GM11168 (cell line): ENCODE measurements at regions not wholly inside any gene's neighbourhood (a gene's known extent, or its start where the extent isn't known, plus 50 kb on each side); places are given as distances from the start of the nearest gene placed in this dataset.

Experiments
- in situ Hi-C: fragments of 300-500 bp; cut with MboI; formaldehyde crosslinking; loops from one replicate; pipeline ENCODE4 v1.12.0; 2022; ENCODE audit warnings: low sequenced_read_pairs; ENCODE audit not compliant: unreplicated experiment

DNA sequence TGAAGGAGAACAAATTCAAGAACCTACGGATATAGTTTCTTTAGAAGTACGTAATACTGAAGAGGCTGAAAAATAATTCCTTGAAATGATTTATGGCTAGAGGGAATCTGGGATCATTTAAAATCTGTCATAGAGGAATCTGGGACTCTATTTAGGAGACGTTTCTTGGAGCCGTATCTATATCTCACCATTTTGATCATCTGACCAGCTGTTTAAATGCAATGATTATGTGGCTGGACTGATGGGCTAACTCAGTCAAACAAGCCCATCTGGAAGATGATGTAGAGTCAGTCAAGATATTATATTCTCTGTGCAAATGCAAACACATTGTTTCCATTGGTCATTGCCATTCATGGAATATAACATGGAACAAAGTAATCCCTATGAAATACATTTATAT lies 467.7 kb upstream of the ZFHX3 start:
- in situ Hi-C loops, result no loop called here

DNA sequence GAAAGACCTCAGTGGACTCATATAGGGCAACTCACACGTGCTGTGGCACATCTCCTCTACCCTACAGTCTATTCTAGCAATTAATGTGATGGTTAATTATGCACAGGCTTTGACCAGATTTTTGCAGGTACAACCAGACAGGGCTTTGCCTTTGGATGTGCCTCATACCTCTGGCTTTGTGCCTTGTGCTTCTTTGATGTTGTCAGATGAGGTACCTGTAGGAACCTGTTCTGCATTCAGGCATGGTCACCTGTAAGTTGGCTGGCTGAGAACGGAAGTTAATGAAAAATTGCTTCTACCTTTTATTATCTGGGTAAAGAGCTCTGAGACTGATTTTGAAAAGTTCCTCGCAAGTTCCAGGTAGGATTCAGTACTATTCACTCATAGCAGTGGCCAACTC lies 462.9 kb upstream of the ZFHX3 start:
- in situ Hi-C loops, result no loop called here

DNA sequence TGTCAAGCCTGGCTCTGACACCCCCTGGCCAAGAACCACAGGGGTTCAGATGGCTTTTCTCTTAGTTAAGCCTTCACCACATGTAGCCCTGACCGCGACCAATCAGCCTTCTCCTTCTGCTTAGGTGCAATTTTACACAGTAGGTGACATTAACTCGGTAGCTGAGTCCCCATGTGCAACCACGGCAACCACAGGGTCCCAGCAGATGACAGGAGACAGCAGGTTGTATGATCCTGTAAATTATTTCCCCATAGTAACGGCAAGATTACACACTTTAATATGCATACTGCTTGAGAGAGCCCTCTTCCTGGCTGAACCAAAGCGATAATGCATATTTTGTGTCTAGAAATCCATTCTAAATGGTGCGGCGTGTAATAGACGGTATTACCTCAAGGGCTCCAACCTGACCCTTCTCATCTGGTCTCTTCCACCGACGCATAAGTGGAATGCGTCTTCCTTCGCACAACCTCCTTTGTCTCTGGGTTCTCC lies 458.7 kb upstream of the ZFHX3 start:
- in situ Hi-C loops, result no loop called here

DNA sequence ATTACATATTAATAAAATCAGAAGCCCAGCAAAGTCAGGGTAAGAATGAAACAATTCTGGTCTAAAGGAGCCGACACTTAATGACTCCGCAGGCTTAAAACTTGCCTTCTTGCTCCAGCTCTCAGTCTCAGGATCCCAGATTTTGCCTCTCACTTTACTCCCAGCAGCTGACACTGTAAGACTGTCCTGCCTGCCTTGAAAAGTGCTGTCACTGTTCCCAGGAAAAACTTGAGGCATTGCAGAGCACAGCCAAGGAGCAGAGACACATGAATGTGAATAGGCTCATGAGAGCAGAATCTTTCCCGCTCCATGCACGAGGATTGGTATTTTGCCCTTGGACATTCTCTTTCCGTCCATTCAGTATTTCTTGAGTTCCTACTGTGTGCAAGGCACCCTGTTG lies 457.6 kb upstream of the ZFHX3 start:
- in situ Hi-C loops, result no loop called here

DNA sequence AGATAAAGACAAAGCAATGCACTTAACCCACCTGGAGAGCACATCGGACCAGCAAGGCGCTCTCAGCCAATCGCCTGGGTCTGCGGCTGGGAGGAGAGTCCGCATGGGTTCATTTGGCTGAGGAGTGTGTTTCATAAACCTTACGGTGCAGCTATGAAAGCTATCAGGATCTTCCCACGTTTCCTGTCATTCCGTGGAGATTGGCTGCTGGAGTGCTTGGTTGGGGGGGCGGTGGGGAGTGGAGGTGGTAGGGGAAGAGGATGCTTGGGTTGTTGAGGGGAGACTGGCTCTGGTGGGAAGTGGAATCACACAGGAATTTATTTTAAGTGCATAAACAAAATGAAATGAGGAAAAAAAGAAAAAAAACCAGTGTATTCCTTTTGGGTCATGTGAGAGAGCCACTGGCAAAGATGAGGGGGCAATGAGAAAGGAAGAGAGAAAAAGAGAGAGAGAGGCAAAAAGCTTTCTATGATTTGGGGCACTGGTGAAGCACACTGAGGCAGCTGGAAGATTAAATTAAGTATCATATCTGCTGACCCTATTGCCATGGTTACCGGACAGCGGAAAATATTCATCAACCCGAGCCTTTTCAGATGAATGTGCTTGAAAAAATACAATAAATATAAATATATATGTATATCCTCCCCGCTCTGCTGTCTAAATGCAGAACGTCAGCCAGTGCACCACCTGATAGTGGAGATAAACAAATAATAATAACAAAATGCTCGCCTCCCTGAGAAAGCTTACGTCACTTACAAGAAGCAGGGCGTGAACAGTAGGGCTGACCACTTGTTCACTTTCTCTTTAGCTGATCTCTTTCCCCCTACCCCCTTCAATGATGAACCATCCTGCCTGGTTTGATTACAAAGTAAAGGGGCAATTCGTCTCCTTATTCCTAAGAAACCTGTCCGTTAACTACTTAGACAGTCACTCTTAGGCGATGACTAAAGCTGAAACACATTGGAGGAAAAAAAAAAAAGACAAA lies 457.0 kb upstream of the ZFHX3 start:
- in situ Hi-C loops, result no loop called here

DNA sequence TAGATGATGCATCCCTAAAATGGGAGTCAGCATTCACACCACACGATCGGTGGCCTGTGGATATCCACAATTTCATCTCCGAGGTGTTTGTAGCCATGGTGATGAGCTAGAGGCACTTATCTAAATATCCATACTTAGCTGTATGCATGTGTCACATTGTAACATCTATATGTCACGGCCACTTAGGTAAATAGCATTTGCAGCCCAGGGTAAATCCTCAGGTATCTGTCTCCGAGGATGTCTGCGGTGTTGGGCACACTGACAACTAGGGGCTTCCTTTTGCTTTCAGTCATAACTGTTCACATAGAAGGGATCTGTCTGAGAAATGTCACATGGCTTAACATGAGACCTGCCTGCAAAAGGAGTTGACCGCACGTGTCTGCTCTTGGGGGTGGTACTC lies 455.2 kb upstream of the ZFHX3 start:
- in situ Hi-C loops, result no loop called here

DNA sequence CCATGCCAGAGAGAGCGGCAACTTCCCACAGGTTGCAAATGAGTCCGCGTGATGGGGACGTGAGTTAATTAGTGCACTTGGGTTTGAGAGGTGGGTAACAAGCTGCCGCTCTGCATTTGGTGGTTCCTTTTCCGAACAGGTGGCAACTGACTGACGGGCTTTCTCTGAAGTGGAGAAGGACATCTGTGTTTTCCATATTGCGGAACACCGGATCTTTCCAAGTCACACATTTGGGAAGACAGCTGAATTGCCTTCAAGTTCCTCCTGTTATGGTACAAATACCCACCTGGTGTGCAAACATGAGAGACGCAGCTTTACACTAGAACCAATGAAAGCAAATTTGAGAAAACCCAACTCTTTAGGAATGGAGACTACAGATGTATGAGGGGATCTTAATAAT lies 451.3 kb upstream of the ZFHX3 start:
- in situ Hi-C loops, result no loop called here

DNA sequence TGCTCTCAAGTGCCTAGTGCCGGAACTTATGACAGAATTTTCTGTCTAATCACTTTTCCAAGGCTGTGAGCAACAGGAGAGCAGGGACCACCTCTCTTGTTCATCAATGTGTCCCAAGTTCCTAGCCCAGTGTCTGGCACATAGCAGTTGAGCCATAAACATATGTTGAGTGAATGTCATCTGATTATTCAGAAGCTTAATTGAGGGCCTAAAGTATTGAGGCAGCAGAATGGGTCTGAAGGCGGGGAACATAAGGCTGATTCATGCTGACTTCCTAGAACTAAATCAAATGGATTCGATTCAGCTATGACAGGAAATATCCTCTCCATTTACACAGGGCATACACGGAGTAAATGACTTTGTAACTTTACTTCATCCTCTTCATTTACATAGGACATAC lies 438.0 kb upstream of the ZFHX3 start:
- in situ Hi-C loops, result no loop called here

DNA sequence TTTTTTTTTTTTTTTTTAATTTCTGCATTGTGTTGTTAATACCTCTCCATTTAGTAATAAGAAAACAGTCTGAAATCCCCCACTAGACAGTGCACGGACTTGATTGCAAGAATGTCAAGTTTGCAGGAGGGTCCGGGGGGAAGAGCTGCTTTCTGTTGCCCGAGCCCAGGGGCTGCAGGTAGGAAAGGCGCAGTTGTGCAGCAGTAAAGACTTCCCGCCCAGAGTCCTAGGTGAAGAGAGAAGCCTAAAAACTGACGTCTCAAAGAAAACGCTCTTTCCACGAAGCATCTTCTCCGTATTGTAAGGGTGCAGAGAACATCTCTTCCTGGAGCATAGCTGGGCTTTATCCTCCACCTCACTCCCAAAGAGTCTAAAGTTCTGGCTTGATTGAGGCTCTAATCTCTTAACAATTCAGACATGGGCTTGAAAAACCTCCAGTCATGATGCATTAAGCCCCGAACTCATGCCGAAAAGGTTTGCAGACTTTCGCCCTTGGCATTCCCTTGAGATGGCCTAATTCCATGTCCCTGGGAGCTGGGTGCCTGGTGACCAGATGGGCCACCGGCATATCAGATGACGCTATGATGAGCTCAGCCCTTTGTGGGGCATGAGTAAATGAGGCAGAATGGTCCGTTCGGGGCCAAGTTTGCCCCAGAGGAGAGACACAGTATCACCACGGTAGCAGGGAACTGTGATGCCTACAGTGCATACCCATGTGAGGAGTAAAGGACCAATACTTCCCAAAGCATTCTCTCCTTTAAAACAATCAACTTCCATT lies 436.2 kb upstream of the ZFHX3 start:
- in situ Hi-C loops, result no loop called here

DNA sequence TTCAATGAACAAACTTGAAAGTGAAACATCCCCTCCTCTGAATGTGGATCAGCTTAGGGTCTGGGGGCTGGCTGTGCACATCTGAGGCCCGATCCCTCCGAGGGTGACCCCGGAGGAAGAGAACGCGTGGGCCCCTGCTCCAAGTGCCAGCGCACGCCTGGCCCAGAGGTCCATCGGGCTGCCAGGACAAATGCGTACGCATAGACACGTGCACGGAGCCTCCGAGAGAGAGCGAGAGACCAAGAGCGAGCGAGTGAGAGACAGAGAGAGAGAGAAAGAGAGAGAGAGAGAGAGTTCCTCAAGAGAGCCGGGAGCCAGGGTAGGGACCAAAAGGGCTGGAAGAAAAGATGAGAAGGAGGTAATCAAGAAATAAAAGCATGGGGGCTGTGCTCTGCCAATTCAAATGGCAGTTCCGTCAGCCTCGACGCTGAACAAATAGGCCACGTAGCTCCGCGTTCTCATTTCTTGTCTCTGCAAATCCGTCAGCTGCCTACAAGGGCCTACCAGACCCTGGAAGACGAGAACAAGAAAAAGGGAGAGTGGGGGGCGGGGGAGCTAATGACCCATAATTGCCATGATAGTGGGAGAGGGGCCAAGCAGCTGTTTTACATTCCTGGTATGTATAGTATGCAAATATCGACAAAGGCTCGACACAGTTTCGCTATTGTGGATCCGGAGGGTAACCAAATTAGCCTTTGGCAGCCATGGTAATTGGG lies 435.3 kb upstream of the ZFHX3 start:
- in situ Hi-C loops, result no loop called here

DNA sequence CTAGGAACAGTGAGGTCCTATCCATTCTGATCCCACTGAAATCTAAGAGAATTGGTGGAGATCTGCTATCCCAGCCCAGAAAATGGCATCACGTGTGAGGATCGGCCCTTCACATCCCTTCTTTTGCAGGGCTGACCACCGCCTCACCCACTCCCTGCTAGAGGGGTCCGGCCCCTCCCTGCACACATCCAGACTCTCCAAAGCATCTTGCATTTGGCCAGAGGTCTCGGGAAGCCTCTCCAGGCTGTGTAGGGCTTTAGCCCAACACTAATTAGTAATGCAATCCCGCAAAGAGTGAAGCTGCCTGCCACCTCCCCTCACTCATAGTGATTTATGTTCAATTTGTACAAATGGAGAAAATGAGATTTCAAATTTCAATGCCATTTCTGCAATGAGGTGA lies 434.4 kb upstream of the ZFHX3 start:
- in situ Hi-C loops, result no loop called here

DNA sequence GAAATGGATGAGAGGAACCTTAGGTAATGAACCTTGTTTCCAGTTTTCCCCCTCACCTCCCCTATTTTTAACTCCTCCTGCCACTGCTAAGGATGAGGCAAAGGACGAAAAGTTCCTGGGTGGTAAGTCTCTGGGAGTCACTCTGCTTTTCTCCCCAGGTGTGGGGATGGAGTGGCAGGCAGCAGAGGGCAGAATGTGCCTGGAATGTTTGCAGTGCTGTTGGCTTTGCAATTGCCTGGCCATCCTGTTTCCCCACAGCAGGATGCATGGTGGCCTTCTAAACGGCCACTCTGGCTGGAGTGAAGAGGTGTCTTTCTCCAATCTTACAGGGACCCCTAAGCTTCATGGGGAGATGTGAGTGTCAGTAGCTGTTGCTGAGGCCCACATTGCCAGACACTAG lies 432.5 kb upstream of the ZFHX3 start:
- in situ Hi-C loops, result no loop called here

DNA sequence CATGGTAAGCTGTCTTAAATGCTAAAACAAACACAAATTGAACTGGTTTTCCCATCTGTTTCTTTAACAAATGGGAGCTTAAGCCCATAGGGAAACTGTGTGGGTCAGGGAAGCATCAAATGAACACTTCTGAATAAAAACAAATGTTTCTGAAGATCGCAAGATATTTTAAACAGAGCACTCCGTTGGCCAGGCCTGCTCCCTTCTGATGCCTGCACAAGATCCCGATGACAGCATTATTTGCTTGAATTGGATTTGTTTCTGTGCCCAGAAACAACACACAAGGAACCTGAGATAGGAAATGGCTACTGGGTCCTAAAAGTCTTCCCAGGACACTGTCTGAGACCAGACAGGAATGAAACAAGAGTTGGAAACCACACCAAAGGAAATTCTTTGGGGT lies 425.8 kb upstream of the ZFHX3 start:
- in situ Hi-C loops, result no loop called here

DNA sequence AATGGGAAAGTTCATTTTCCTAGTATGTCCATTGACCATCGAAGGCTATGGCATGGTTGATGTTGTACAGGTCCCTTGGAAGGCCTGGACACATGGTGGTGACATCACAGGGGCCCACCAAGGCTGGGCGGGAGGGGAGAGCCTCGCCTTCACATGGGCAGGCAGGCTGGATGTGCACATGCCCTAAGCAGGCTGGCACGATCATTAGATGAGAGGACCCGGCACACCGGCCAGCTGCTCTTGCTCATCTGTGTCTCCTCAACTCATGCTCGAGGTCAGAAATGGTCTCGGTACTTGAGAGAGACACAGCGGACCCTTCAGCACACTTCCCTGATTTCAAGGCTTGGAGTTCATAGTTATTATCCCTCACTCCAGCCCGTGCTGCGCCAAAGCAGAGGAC lies 416.9 kb upstream of the ZFHX3 start:
- in situ Hi-C loops, result no loop called here

DNA sequence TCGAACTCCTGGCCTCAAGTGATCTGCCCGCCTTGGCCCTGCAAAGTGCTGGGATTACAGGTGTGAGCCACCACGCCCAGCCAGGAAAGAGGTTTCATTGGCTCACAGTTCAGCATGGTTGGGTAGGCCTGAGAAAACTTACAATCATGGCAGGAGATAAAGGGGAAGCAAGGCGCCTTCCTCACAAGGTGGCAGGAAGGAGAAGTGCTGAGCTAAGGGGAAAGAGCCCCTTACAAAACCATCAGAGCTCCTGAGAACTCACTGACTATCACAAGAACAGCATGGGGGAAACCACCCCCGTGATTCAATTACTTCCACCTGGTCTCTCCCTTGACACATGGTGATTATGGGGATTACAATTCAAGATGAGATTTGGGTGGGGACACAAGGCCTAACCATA lies 411.7 kb upstream of the ZFHX3 start:
- in situ Hi-C loops, result no loop called here

DNA sequence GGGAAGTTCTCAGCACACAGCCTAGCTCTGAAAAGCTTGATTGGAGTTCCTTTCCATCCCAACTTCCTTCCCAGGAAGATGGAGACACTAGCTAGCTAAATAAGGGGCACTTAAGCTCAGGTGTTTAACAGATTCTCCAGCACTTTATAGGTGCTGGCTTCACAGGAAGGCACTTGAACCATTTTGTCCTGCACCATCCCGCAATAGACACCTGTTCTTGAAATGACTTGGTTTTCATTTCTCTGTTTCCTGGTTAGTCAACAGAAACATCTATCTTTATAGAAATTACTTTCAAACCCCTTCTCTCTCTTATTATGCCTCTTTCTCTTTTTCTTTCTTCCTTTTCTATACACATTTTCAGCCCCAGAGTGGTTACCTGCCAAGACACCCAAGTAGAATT lies 409.9 kb upstream of the ZFHX3 start:
- in situ Hi-C loops, result no loop called here

DNA sequence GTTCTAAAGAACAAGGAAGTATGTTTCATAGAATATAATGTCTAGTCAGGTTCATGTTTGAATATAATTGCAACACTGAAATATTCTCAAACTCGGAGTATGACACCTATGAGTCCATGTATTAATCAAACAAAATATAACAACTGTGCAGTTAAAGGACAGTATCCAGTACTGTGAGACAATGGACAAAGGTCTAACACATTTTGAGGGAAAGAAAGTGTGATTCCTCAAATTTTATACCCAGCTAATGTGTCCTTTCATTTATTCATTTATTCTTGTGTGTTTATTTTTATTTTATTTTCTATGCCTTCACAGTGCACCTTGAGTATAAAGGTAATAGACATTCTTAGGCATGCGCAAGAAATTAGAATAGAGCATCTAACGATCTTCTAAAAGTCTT lies 401.0 kb upstream of the ZFHX3 start:
- in situ Hi-C loops, result no loop called here

DNA sequence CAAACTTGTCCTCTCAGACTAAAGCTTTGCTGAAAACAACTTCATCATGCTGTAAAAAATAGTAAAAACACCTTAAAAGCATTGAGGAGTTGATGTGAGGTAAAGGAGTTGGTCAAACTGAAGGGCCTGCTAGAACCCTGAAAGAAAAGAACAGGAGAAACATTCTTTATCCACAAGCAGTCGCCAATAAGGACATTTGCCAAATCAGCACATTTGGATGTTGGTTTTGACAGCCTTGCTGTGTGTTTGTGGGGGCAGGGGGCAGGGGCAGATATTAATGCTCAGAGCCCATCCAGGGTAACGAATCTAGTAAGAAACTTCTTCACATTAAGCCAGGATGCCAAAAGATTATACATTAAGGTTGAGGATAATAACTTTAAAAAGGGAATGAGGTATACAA lies 399.9 kb upstream of the ZFHX3 start:
- in situ Hi-C loops, result no loop called here

DNA sequence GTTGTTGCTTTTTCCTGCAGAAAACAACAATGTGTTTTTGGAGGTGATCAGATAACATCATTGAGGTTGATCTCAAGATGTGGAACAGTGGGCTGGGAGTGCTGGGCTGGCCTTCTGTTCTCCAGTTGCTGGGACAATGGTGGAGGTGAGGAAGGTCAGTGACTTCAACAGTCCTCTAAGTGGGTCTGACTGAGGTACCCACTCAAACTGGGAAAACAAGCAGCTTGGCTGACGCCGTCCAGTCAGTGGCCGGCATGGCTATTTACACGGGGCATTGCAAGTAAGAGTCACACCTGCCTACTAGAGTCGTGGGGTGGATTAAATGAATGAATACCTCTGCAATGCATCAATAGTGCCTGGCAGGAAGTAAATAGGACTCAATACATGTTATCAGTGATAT lies 386.7 kb upstream of the ZFHX3 start:
- in situ Hi-C loops, result no loop called here

DNA sequence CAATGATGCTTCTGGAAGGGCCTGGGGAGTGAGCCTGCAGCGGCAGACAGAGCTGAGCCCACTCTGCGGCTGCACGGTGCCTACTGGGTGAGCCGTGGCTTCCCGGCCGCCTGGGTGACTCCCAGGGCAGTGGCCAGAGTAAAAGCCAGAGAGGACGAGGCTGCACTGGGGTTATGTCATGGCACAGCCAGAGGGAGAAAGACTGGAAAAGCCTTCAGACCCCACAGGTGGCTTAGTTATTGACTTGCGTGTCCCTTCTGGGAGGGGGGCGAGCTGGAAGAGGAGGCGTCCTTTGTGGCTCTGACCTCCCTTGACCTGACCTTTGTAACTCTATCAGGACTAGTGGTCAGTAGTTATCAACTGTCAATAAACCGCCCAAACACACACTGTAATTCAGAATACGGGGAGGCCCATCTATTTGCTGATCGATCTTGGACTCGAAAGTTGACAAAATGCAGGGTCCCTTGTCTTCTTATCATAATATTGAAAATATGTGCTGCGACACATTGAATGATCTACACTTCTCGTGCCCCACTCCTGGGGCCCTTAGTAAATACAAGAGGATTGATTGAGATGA lies 385.9 kb upstream of the ZFHX3 start:
- in situ Hi-C loops, result no loop called here
